Activated naive CD8-positive, alpha-beta T cell treated with anti-CD3 and anti-CD28 coated beads for 36 hours (primary cell): ENCODE measurements at regions not wholly inside any gene's neighbourhood (a gene's known extent, or its start where the extent isn't known, plus 50 kb on each side); places are given as distances from the start of the nearest gene placed in this dataset.

Experiments used
- DNase-seq: peaks from one replicate; pipeline ENCODE4 v3.0.0; 2021
- H3K27ac Mint-ChIP-seq: one replicate; pipeline ENCODE4 v1.8.0; 2022; ENCODE audit warnings: mild to moderate bottlenecking, moderate library complexity, mixed read lengths
- H3K27me3 Mint-ChIP-seq: one replicate; pipeline ENCODE4 v1.8.0; 2022; ENCODE audit warnings: mild to moderate bottlenecking, mixed read lengths
- H3K36me3 Mint-ChIP-seq: one replicate; pipeline ENCODE4 v1.8.0; 2021; ENCODE audit warnings: mild to moderate bottlenecking, mixed read lengths
- H3K4me1 Mint-ChIP-seq: one replicate; pipeline ENCODE4 v1.8.0; 2021; ENCODE audit warnings: mixed read lengths
- H3K4me3 Mint-ChIP-seq: one replicate; pipeline ENCODE4 v1.8.0; 2022; ENCODE audit warnings: mild to moderate bottlenecking, moderate library complexity, mixed read lengths
- H3K9me3 Mint-ChIP-seq: one replicate; pipeline ENCODE4 v1.8.0; 2022; ENCODE audit warnings: mixed read lengths

DNA sequence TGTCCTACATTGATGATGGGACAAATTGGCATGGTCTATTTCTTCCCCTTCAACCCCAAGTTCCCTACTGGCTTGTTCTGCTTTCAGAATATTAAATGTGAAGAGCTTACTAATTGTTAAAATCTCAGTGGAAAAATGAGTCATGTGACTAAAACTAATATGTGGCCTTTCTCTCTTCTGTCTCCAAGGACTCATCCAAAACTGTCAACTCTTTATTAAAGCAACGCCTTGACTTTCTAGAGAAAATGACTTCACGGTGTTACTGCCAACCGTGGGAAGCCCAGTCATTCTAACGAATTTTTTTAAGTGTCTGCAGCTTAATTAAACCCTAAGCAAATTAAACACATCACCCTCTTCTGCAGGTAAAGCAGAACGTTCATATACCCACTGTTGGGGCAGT is 431.6 kb downstream of the DTWD2 start:
- H3K36me3 Mint-ChIP-seq: no peaks in the 10 kb centered on the region
- no peak for DNase-seq
- H3K4me1 Mint-ChIP-seq: no peaks in the 10 kb centered on the region
- H3K27ac Mint-ChIP-seq: no peak overlapping the region
- H3K27me3 Mint-ChIP-seq: no peaks in the 10 kb centered on the region
- no peak overlapping the region for H3K4me3 Mint-ChIP-seq
- H3K9me3 Mint-ChIP-seq: no peaks in the 10 kb centered on the region

GRCh38 chr5:118555727-118556126 is 432.6 kb downstream of the DTWD2 start:
- H3K27me3 Mint-ChIP-seq: no peaks in the 10 kb centered on the region
- no peaks in the 10 kb centered on the region for H3K36me3 Mint-ChIP-seq

DNA sequence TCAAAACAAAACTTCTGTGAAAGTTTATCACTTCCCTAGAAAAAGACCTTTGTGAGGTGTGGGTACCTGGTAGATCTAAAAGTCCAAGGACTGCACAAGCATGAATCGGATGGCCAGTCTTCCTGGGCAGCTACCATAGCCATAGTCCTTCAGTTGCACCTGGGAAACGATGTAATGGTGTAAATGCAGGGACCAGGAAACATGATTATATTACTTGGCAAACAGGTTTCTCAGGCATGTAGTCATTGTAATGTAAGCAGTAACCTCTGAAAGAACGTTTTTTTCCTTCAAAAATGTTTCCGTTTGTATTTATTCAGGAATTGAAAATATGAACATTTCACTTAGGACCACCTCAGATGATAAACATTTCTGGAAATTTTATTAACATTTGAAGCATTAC is 433.4 kb downstream of the DTWD2 start:
- no peaks in the 10 kb centered on the region for H3K9me3 Mint-ChIP-seq
- H3K27me3 Mint-ChIP-seq: no peaks in the 10 kb centered on the region
- no peak overlapping the region for H3K4me3 Mint-ChIP-seq
- H3K27ac Mint-ChIP-seq: no peak overlapping the region
- DNase-seq: no peak
- no peaks in the 10 kb centered on the region for H3K4me1 Mint-ChIP-seq
- no peaks in the 10 kb centered on the region for H3K36me3 Mint-ChIP-seq

More at GRCh38 chr5:118555727-118556126, 432.6 kb downstream of the DTWD2 start:
- Mint-ChIP-seq H3K27ac (no peak overlapping the region), H3K4me1 (no peaks in the 10 kb centered on the region), H3K9me3 (no peaks in the 10 kb centered on the region), H3K4me3 (no peak overlapping the region)
- no peak for DNase-seq

GRCh38 chr5:118554241-118554640 is 434.1 kb downstream of the DTWD2 start:
- no peaks in the 10 kb centered on the region for H3K4me1 Mint-ChIP-seq
- no peak overlapping the region for H3K27ac Mint-ChIP-seq
- no peak for DNase-seq
- H3K4me3 Mint-ChIP-seq: no peak overlapping the region
- H3K36me3 Mint-ChIP-seq: no peaks in the 10 kb centered on the region
- no peaks in the 10 kb centered on the region for H3K9me3 Mint-ChIP-seq
- H3K27me3 Mint-ChIP-seq: no peaks in the 10 kb centered on the region

GRCh38 chr5:118553662-118554061 is 434.7 kb downstream of the DTWD2 start:
- Mint-ChIP-seq H3K36me3 (no peaks in the 10 kb centered on the region), H3K27me3 (peaks cover 1% of the 10 kb centered on the region), H3K4me1 (no peaks in the 10 kb centered on the region), H3K27ac (no peak overlapping the region), H3K9me3 (no peaks in the 10 kb centered on the region), H3K4me3 (no peak overlapping the region)
- no peak for DNase-seq

GRCh38 chr5:118552731-118553360 is 435.5 kb downstream of the DTWD2 start:
- Mint-ChIP-seq H3K36me3 (no peaks in the 10 kb centered on the region), H3K4me3 (no peak overlapping the region)

DNA sequence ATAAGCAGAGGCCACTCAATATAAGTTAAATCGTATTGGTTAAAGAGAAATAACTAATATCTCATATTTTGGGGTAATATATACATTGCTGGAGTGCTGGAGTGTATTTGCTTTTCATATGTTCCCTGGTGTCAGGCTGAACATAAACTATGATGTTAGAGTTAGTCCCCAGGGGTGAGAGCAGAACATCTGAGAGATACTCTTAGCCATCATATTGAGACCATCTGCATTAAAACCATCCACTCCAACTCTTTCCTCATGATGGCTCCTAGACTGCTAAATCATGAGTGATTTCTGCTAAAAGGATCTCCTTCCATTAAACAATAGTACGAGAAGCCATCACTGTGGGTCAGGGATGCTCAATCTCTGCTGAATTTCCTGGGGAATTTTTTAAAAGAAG is 436.2 kb downstream of the DTWD2 start:
- H3K27ac Mint-ChIP-seq: no peak overlapping the region
- no peak overlapping the region for H3K4me3 Mint-ChIP-seq
- H3K36me3 Mint-ChIP-seq: no peaks in the 10 kb centered on the region
- no peaks in the 10 kb centered on the region for H3K4me1 Mint-ChIP-seq
- no peak for DNase-seq
- peaks cover 5% of the 10 kb centered on the region for H3K27me3 Mint-ChIP-seq
- no peaks in the 10 kb centered on the region for H3K9me3 Mint-ChIP-seq

More at GRCh38 chr5:118552731-118553360, 435.5 kb downstream of the DTWD2 start:
- no peak for DNase-seq
- H3K4me1 Mint-ChIP-seq: no peaks in the 10 kb centered on the region
- H3K27me3 Mint-ChIP-seq: peaks cover 5% of the 10 kb centered on the region
- H3K9me3 Mint-ChIP-seq: no peaks in the 10 kb centered on the region
- no peak overlapping the region for H3K27ac Mint-ChIP-seq

DNA sequence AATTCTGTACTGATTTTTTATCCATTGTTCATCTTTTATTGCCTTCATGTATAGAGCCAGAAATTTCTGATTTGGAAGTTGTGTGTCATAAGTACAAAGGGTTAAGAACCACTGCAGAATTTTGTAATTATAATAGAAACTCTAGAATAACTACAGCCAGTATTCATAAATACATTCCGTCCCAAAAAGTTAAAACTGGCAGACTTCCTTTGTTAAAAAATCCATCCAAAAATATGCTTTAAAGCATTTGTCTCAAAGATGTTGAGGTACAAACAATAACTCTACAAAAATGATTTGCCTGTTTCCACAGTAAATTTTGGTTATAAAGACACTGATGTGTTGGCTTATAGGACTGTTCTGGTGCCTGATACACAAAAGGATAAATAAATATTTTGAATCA is 436.6 kb downstream of the DTWD2 start:
- no peaks in the 10 kb centered on the region for H3K4me1 Mint-ChIP-seq
- no peaks in the 10 kb centered on the region for H3K9me3 Mint-ChIP-seq
- H3K4me3 Mint-ChIP-seq: no peak overlapping the region
- no peak for DNase-seq
- no peaks in the 10 kb centered on the region for H3K36me3 Mint-ChIP-seq
- no peak overlapping the region for H3K27ac Mint-ChIP-seq
- H3K27me3 Mint-ChIP-seq: peaks cover 5% of the 10 kb centered on the region

GRCh38 chr5:118551031-118551430 is 437.3 kb downstream of the DTWD2 start:
- Mint-ChIP-seq H3K27me3 (peaks cover 5% of the 10 kb centered on the region), H3K27ac (no peak overlapping the region), H3K4me3 (no peak overlapping the region), H3K36me3 (no peaks in the 10 kb centered on the region), H3K4me1 (no peaks in the 10 kb centered on the region), H3K9me3 (no peaks in the 10 kb centered on the region)
- no peak for DNase-seq

DNA sequence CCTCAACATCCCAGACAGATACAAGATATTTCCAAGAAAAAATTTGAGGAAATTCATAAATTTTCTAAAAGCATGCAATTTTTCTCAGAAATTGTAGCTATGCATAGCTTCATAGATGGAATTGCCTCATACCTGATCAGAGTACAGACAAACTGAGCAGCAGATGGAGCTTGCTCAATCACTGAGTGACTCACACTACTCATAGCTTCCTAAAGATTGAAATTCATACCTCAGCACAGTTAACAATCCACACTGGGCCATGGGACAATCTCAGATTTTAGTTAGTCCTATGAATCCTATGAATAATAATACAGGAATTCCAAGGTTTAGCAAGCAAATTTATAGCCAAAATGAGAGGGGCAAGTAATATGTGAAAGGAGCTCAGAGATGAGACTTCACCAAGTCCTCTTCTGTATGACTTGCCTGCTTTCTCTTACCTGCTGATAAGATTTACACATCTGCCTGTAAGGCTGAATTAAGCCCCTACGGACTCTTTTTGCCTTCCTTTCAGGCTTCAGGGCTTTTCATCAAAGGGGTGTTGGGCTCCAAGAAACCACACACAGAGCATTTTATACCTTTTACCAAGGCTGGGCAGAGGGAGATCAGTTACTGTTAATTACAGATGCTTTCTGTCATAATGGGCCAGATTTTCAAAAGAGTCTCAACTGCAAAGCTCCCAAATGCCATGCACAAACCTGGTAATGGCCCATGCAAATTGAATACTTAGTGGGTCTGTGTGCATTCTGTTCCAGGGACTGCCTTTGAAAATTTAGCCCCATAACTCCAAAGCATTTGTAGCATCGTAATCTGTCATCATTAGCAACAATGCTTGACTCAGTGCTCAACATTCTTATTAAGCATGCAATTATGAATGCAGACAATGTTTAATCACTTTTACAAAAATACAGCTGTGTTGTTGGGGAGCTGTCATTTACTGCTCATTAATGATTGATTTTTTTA is 439.3 kb downstream of the DTWD2 start:
- no peak overlapping the region for H3K4me3 Mint-ChIP-seq
- no peaks in the 10 kb centered on the region for H3K36me3 Mint-ChIP-seq
- no peak for DNase-seq
- H3K27me3 Mint-ChIP-seq: peaks cover 5% of the 10 kb centered on the region
- no peaks in the 10 kb centered on the region for H3K4me1 Mint-ChIP-seq
- H3K27ac Mint-ChIP-seq: no peak overlapping the region
- no peaks in the 10 kb centered on the region for H3K9me3 Mint-ChIP-seq

DNA sequence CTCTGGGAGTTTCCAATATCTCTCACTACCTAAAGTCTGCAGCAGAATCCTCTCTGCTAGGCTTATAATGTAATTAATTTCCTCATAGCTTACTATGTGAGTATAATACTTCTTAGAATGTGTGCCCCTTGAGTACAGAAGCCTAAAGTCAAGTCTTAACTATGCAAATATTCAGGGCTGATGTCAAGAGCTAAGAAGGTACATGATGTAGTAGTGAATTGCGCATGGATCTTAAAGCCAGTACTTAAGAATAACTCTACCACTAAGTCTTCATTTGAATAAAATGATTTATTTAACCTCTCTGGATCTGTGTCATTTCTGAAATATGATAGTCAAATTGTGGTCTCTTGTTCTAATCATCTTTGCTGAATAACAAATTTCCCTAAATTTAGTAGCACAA is 442.9 kb downstream of the DTWD2 start:
- H3K9me3 Mint-ChIP-seq: no peaks in the 10 kb centered on the region
- H3K27ac Mint-ChIP-seq: no peak overlapping the region
- DNase-seq: no peak
- H3K4me3 Mint-ChIP-seq: no peak overlapping the region
- no peaks in the 10 kb centered on the region for H3K36me3 Mint-ChIP-seq
- no peaks in the 10 kb centered on the region for H3K4me1 Mint-ChIP-seq
- peaks cover 5% of the 10 kb centered on the region for H3K27me3 Mint-ChIP-seq

- H3K9me3 Mint-ChIP-seq: no peaks in the 10 kb centered on the region
- DNase-seq: no peak
- H3K27ac Mint-ChIP-seq: no peak overlapping the region
- H3K27me3 Mint-ChIP-seq: peaks cover 5% of the 10 kb centered on the region
- no peaks in the 10 kb centered on the region for H3K36me3 Mint-ChIP-seq
- no peaks in the 10 kb centered on the region for H3K4me1 Mint-ChIP-seq
- no peak overlapping the region for H3K4me3 Mint-ChIP-seq
Observed at GRCh38 chr5:118544887-118545449, 443.4 kb downstream of the DTWD2 start.

DNA sequence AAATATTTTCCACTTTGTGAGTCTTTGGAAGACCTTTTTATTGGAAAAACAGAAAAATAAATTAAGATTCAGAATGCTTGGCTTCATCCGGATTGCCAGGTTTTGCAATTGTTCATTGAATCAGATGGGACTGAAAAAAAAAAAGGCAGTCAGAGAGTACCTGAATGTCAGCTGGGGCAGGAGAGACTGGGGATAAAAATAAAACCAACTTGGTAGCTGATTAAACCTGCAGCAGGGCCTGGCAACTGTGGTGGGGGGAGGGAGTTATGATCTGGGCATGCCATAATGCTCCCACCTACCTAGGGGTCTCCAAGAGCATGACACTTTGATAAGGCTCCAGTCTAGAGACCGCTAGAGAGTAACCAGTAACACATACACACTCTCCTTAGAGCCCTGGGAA is 454.4 kb downstream of the DTWD2 start:
- Mint-ChIP-seq H3K27me3 (no peaks in the 10 kb centered on the region), H3K27ac (no peak overlapping the region), H3K9me3 (peaks cover 1% of the 10 kb centered on the region), H3K36me3 (no peaks in the 10 kb centered on the region), H3K4me1 (no peaks in the 10 kb centered on the region), H3K4me3 (no peak overlapping the region)
- no peak for DNase-seq

- no peak overlapping the region for H3K4me3 Mint-ChIP-seq
- no peaks in the 10 kb centered on the region for H3K27me3 Mint-ChIP-seq
- DNase-seq: no peak
- H3K9me3 Mint-ChIP-seq: peaks cover 1% of the 10 kb centered on the region
- no peak overlapping the region for H3K27ac Mint-ChIP-seq
- no peaks in the 10 kb centered on the region for H3K4me1 Mint-ChIP-seq
- no peaks in the 10 kb centered on the region for H3K36me3 Mint-ChIP-seq
Observed at GRCh38 chr5:118533156-118533555, 455.2 kb downstream of the DTWD2 start.

DNA sequence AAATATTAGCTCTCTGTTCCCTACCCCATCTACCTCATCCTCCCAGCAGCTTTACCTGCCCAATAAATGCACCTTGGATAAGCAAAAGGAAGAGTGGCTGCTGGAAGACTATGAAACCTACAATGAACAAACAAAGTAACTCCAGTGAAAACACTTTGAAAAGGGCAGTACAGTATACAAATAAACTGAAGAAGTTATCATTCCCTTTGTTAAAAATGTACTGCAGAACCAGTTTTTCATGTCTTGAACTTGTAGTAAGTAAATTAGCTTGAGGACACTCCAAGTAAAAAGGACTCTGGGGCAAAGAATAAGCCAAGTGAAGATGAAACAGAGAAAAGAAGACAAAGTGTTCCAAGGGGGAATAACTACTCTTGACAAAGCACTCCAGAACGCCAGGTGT is 457.1 kb downstream of the DTWD2 start:
- Mint-ChIP-seq H3K27me3 (no peaks in the 10 kb centered on the region), H3K4me3 (no peak overlapping the region), H3K9me3 (peaks cover 1% of the 10 kb centered on the region), H3K27ac (no peak overlapping the region), H3K4me1 (no peaks in the 10 kb centered on the region), H3K36me3 (no peaks in the 10 kb centered on the region)
- no peak for DNase-seq
